HUES6 (cell line): ENCODE measurements at regions not wholly inside any gene's neighbourhood (a gene's known extent, or its start where the extent isn't known, plus 50 kb on each side); places are given as distances from the start of the nearest gene placed in this dataset.
"Not testable (repeated sequence)": the region's sequence is repeated elsewhere in the genome, so short reads cannot be mapped to it uniquely, and the experiment has no call there.

Experiments
- H3K27ac ChIP-seq: 2 replicates; pipeline ENCODE4 v1.7.0; 2013; ENCODE audit warnings: low read depth, mild to moderate bottlenecking, low read length, inconsistent platforms
- H3K27me3 ChIP-seq: 2 replicates; pipeline ENCODE4 v1.6.1; 2013; ENCODE audit warnings: low read length; ENCODE audit not compliant: control insufficient read depth, insufficient read depth
- H3K36me3 ChIP-seq: 2 replicates; pipeline ENCODE4 v1.6.1; 2013; ENCODE audit warnings: low read length; ENCODE audit not compliant: control insufficient read depth, insufficient read depth
- H3K4me1 ChIP-seq: 2 replicates; pipeline ENCODE4 v1.6.1; 2013; ENCODE audit warnings: low read length; ENCODE audit not compliant: control insufficient read depth, insufficient read depth
- H3K4me3 ChIP-seq: 2 replicates; pipeline ENCODE4 v1.5.1; 2013; ENCODE audit warnings: low read depth, low read length
- H3K9ac ChIP-seq: one replicate; pipeline ENCODE4 v1.6.1; 2013; ENCODE audit warnings: mild to moderate bottlenecking, low read length
- H3K9me3 ChIP-seq: 2 replicates; pipeline ENCODE4 v1.6.1; 2013; ENCODE audit warnings: low read depth, low read length; ENCODE audit not compliant: control insufficient read depth, insufficient read depth

DNA sequence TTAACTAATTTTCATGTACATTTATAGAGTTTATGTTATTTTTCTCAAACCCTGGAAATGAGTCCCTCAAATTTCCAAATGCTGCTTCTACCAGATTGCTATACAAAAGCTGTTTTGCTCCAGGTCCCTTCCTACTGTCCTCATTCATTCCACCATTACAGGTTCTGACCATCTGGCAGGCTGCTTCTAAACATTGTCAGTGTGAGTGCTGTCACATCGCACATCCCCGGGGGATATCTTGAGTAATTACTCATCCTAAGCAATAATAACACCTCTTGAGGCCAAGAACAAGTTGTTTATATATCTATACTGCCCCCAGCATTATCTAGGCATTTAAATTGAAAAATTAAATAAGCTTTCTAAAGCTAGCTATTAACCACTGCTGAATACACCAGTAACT, 1675.3 kb upstream of the CDH6 start:
- Histone ChIP-seq H3K36me3 (no peaks in the 10 kb centered on the region), H3K9ac (no peak overlapping the region), H3K9me3 (no peaks in the 10 kb centered on the region), H3K4me1 (no peaks in the 10 kb centered on the region), H3K4me3 (no peak overlapping the region), H3K27ac (no peak overlapping the region), H3K27me3 (no peaks in the 10 kb centered on the region)

DNA sequence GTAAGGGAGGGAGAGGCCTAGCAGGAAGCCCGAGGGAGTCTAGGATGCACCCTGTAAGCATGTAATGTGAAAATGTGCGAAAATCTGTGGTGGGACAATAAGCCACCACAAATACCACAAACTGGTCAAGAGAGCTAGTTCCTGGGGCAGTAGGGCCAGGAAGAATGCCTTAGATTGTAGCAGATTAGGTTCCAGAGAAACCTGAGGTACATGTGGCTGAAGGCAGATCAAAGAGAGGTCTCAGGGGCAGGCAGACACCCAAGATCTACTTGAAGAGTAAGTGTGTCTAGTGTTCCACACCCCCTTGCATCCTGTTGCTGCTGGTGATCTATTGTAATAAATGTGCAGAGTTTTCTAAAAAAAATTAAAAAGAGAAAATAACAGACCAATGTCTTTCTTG, 1677.3 kb upstream of the CDH6 start:
- no peak overlapping the region for H3K27ac ChIP-seq
- H3K27me3 ChIP-seq, result no peaks in the 10 kb centered on the region
- H3K4me3 ChIP-seq, result no peak overlapping the region
- H3K36me3 ChIP-seq, result no peaks in the 10 kb centered on the region
- H3K9me3 ChIP-seq, result no peaks in the 10 kb centered on the region
- no peak overlapping the region for H3K9ac ChIP-seq
- no peaks in the 10 kb centered on the region for H3K4me1 ChIP-seq

DNA sequence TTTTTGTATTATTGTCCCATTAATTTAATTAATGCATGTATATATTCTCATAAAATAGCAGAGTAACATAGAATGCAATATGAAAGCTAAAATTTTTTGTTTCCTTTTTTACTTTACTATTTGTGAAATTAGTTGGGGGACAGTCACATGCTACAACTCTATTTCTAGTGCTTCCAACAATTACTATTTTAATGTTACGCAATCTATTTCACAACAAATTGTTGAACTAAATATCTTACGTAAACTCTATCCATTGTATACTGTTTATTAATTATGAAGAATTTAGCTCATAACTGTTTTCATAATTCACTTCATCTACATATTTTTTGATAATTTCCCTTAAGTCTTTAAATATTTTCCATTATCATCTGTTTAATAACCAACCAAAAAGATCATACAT, 1685.4 kb upstream of the CDH6 start:
- Histone ChIP-seq H3K27ac (no peak overlapping the region), H3K4me1 (no peaks in the 10 kb centered on the region), H3K9ac (no peak overlapping the region), H3K36me3 (no peaks in the 10 kb centered on the region), H3K4me3 (no peak overlapping the region), H3K27me3 (no peaks in the 10 kb centered on the region), H3K9me3 (no peaks in the 10 kb centered on the region)

DNA sequence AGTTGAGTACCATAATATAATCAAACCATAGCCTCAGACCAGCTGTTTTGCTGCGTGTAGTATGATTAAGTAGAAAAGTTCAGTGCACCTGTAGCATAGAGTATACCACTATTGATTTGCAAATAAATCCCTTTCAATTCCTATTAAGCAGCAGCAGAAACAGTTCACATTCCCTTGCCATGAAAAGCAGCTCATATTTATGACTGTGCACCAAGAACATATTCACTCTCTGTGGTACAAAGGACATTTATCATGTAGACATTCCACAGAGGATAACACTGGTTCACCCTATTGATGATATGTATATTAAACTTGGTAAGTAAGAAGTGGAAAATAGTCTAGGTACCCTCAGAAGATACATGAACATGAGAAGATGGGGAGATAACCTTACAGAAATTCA, 1689.1 kb upstream of the CDH6 start:
- Histone ChIP-seq H3K9me3 (0 out of 2 replicates have a peak, but pooled peaks cover 1% of the 10 kb centered on the region), H3K36me3 (no peaks in the 10 kb centered on the region), H3K4me1 (no peaks in the 10 kb centered on the region), H3K27me3 (no peaks in the 10 kb centered on the region), H3K4me3 (no peak overlapping the region), H3K9ac (no peak overlapping the region), H3K27ac (no peak overlapping the region)

DNA sequence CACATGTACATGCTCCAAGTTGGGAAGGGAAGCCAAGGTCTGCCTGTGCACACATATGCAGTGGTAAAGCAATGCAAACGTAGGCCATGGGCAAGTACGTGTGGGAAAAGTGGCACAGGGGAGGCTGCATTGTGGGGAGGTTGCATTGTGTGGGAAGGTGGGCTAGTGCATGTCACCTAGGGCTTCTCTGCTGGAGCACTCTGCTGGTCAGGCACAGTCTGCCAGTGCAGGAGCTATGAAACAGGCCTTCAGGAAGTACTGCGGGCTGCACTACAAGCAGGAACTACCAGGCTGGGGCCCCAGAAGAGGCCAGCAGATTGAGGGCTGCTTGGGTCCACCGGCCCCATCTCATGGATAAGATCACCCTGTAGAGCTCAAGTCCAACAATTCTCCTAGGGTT, 1694.6 kb upstream of the CDH6 start:
- Histone ChIP-seq H3K27ac (no peak overlapping the region), H3K4me1 (no peaks in the 10 kb centered on the region), H3K27me3 (no peaks in the 10 kb centered on the region), H3K4me3 (no peak overlapping the region), H3K36me3 (no peaks in the 10 kb centered on the region), H3K9me3 (peaks cover 13% of the 10 kb centered on the region), H3K9ac (no peak overlapping the region)

DNA sequence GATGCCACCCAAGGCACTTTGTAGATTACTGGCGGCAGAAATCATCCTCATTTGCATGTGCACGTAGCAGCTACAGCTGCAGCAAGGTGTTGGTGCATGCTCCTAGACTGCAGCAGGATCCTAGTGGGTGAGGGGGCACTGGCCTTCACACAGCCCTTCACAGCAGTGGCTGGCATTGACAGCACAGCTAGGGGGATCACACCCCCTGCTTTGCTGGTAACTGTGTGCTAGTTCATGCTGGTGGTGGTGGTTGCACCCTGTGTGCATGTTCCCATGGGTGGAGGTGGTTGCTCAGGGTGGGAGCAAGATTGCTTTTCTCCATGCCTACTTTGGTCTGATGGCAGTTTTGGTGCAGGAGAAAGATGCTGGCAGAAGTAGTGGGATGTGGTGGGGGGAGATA, 1695.1 kb upstream of the CDH6 start:
- Histone ChIP-seq H3K4me1 (no peaks in the 10 kb centered on the region), H3K9ac (no peak overlapping the region), H3K9me3 (peaks cover 13% of the 10 kb centered on the region), H3K27me3 (no peaks in the 10 kb centered on the region), H3K4me3 (no peak overlapping the region), H3K27ac (no peak overlapping the region), H3K36me3 (no peaks in the 10 kb centered on the region)

DNA sequence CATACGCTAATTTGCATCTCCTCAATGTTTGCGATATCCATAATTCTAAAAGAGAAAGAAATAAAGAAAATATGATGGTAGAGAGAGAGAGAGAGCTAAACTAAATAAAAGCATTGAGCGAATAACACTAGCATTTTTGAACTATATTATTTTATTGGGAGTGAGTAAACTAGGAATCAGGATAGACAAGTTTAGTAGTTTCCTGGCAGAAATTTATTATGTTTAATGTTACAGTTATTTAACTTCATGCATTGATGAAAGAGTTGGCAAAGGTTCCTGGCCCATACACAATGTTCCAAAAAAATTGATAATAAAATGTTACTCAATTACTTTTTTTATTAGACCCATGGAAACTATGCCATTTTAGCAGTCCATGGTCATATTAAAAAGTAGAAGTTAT, 1708.2 kb upstream of the CDH6 start:
- no peaks in the 10 kb centered on the region for H3K27me3 ChIP-seq
- no peaks in the 10 kb centered on the region for H3K4me1 ChIP-seq
- H3K27ac ChIP-seq, result no peak overlapping the region
- H3K9me3 ChIP-seq, result no peaks in the 10 kb centered on the region
- H3K36me3 ChIP-seq, result no peaks in the 10 kb centered on the region
- no peak overlapping the region for H3K4me3 ChIP-seq
- no peak overlapping the region for H3K9ac ChIP-seq

DNA sequence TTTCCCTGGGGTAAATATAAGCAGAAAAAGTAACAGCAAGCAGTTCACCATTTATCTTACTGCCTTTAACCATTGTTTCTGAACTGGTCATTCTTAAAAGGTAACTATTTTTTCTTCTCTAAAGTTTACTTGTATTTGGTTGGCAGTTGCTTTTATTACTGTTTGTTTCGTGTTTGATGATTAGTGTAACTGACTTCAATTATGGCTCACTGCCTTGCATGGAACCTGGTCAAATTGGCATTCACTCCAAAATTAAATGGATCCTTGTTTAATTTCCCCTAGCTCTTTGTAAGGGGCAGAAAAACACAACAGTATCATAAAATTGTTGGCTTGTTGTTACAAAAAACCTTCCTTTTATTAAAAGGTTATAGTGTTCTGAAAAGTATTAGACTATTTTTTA, 1723.9 kb upstream of the CDH6 start:
- Histone ChIP-seq H3K9ac (no peak overlapping the region), H3K27me3 (no peaks in the 10 kb centered on the region), H3K9me3 (no peaks in the 10 kb centered on the region)

DNA sequence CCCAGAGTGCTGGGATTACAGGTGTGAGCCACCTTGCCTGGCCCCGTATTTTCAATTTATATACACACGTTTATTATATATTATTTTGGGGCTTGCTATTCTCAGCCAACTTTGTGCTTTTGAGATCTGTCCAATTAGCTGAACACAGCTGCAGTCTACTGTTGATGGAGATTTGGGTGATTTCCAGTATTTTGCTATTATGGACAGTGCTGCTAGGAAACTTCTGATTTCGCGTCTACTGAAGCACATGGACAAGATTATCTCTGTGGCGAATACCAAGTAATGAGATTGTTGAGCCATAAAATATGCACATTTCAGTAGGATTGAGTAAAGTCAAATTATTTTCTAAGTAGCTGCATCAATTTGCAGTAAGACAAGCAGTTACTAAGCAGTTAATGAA, 1731.2 kb upstream of the CDH6 start:
- no peaks in the 10 kb centered on the region for H3K4me1 ChIP-seq
- H3K36me3 ChIP-seq, result no peaks in the 10 kb centered on the region
- no peak overlapping the region for H3K4me3 ChIP-seq
- no peak overlapping the region for H3K9ac ChIP-seq
- no peaks in the 10 kb centered on the region for H3K27me3 ChIP-seq
- no peaks in the 10 kb centered on the region for H3K9me3 ChIP-seq
- no peak overlapping the region for H3K27ac ChIP-seq

More for the DNA sequence above, 1723.9 kb upstream of the CDH6 start:
- H3K4me1 ChIP-seq, result peaks cover 5% of the 10 kb centered on the region; the same call in 1 of the 2 replicates
- H3K36me3 ChIP-seq, result no peaks in the 10 kb centered on the region
- no peak overlapping the region for H3K27ac ChIP-seq
- H3K4me3 ChIP-seq, result no peak overlapping the region

DNA sequence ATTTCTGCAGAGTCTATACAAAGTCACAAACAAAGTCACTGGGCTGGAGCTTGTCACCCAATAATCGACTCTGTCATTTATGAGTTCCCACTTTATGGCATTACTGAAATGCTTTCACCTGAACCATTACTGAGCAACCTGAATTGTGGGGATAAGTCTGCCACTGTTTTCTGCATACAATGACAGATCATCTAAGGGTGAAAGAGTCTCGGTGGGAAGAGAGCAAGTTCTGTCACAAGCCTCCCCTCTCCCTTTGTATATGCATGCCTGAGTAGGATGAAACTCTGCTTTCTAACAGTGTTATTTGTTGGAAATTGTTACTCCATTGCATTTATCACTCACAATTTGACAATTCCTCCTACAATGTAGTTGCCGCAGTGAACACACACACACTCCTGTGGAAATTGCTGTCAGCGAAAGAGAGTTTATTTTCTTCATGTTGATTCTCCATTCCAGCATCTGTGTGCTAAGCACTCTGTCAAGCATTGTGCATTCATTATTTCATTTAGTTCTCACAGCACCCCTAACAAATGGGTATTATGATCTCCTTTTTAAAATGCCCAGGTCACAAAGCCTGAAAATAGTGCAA, 1732.4 kb upstream of the CDH6 start:
- Histone ChIP-seq H3K9ac (no peak overlapping the region), H3K36me3 (no peaks in the 10 kb centered on the region), H3K9me3 (no peaks in the 10 kb centered on the region), H3K4me1 (no peaks in the 10 kb centered on the region), H3K27me3 (no peaks in the 10 kb centered on the region), H3K27ac (no peak overlapping the region), H3K4me3 (no peak overlapping the region)

DNA sequence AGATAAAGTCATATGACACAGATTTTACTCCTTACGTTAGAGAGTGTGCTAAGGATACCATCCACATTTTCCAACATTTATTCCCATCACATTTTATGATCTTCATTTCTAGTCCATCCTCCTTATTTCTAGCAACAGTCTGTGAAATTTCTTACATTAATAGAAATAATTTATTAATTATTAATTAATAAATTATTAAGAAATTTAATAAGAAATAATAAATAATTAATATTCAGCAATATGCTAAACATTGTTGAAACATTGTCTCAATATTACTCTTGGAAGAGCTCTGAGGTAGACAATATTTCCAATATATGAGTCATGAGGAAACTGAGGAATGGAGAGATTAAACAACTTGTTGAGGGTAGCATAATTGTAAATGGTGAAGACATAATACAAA, 1742.5 kb upstream of the CDH6 start:
- H3K36me3 ChIP-seq, H3K9me3 ChIP-seq, H3K27ac ChIP-seq, H3K4me3 ChIP-seq, H3K27me3 ChIP-seq, H3K9ac ChIP-seq, H3K4me1 ChIP-seq: not testable (repeated sequence)

DNA sequence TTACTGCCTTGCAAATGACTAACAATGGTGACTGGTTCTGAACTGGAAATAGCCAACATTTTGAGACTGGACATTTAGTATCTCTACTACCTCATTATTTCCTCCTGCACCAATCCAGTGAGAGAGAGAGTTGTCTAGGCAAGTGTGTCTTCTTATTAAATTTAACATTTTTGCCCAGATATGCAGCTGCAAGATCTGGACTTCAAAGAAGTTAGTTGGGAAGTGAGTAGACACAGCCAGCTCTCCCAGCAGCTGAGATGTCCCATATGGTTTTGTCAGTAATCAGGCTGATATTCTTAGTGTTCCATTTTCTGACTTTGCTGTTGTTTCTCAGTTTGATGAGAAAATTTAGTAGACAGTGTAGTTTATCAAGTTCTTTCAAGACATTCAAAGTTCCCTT, 1778.8 kb upstream of the CDH6 start:
- H3K4me1 ChIP-seq, result no peaks in the 10 kb centered on the region
- H3K27me3 ChIP-seq, result no peaks in the 10 kb centered on the region
- no peak overlapping the region for H3K4me3 ChIP-seq
- no peak overlapping the region for H3K27ac ChIP-seq
- no peaks in the 10 kb centered on the region for H3K9me3 ChIP-seq
- H3K9ac ChIP-seq, result no peak overlapping the region
- no peaks in the 10 kb centered on the region for H3K36me3 ChIP-seq
